Cardiac muscle cell (in vitro differentiated cells and primary cell): ENCODE measurements at regions not wholly inside any gene's neighbourhood (a gene's known extent, or its start where the extent isn't known, plus 50 kb on each side); places are given as distances from the start of the nearest gene placed in this dataset.
A peak's percentile ranks its signal among the peaks of the same experiment; 100 is the strongest.
"Not testable (repeated sequence)": the region's sequence is repeated elsewhere in the genome, so short reads cannot be mapped to it uniquely, and the experiment has no call there.

Experiments
- DNase-seq, 2 donors: peaks; one replicate each; pipeline versions ENCODE4 v3.0.0 to v3.0.0-alpha.2; 2010 to 2017; ENCODE audit warnings: low read depth in 1 of 2, low spot score in 1 of 2
- H3K27ac ChIP-seq: fragments of 200-600 bp; sonication (generic); 2 replicates; pipeline ENCODE4 v1.5.1; 2016
- H3K27me3 ChIP-seq: fragments of 200-600 bp; sonication (generic); 2 replicates; pipeline ENCODE4 v1.6.0; 2016; ENCODE audit warnings: control low read depth
- H3K36me3 ChIP-seq: fragments of 200-600 bp; sonication (generic); 2 replicates; pipeline ENCODE4 v1.5.1; 2016; ENCODE audit warnings: control low read depth
- H3K4me1 ChIP-seq: fragments of 200-600 bp; sonication (generic); 2 replicates; pipeline ENCODE4 v1.8.1; 2017; ENCODE audit warnings: low read depth, mild to moderate bottlenecking, mixed run types
- H3K4me3 ChIP-seq: fragments of 200-600 bp; sonication (generic); 2 replicates; pipeline ENCODE4 v1.5.1; 2016; ENCODE audit warnings: mild to moderate bottlenecking
- H3K9me3 ChIP-seq: fragments of 200-600 bp; sonication (generic); 2 replicates; pipeline ENCODE4 v1.5.1; 2017; ENCODE audit warnings: low read depth, mild to moderate bottlenecking, control low read depth
- TF ChIP-seq, protein P1 (sequence below): IDR thresholded peaks from 2 replicates; pipeline ENCODE4 v1.5.1; 2012; ENCODE audit warnings: low read depth, mild to moderate bottlenecking, low read length

DNA sequence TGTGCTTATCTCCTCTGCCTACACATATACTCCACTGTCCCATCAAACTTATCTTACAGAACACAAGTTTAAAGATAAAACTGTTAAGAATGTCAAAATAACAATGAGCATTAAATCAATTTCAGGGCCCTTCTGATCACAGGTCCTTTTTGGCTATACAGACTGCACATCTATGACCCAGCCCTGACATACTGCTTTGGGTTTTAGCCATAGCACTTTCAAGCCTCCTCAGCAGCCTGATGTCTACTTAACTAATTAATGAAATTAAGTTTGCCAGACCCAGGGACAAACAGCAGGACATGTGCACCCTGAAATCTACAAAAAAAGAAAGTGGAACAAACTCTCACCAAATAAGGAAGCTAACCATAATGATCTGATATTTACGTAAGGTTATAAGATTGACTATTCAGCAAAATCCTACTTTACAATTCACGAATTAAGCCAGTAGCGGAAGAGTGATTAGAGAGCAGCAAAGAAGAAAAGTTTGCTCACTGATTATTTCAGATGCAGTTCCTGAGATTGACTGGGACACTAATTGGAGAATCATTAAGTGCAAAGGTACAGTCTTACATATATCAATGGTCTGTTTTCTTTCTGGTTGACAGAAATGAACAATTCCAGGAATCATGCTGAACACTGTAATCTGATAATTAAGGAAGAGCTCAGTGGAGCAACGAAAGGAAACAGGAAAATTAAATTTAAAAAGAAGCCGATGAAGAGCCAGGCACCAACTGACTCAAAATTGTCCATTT is 669.3 kb upstream of the LRRN3 start:
- DNase-seq: no peak
- H3K36me3 ChIP-seq: no peaks in the 10 kb centered on the region
- no peak overlapping the region for H3K4me3 ChIP-seq
- no peak overlapping the region for H3K27ac ChIP-seq
- H3K9me3 ChIP-seq: no peaks in the 10 kb centered on the region
- TF ChIP-seq, protein P1, sequence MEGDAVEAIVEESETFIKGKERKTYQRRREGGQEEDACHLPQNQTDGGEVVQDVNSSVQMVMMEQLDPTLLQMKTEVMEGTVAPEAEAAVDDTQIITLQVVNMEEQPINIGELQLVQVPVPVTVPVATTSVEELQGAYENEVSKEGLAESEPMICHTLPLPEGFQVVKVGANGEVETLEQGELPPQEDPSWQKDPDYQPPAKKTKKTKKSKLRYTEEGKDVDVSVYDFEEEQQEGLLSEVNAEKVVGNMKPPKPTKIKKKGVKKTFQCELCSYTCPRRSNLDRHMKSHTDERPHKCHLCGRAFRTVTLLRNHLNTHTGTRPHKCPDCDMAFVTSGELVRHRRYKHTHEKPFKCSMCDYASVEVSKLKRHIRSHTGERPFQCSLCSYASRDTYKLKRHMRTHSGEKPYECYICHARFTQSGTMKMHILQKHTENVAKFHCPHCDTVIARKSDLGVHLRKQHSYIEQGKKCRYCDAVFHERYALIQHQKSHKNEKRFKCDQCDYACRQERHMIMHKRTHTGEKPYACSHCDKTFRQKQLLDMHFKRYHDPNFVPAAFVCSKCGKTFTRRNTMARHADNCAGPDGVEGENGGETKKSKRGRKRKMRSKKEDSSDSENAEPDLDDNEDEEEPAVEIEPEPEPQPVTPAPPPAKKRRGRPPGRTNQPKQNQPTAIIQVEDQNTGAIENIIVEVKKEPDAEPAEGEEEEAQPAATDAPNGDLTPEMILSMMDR: no peak
- H3K4me1 ChIP-seq: peaks cover 26% of the 10 kb centered on the region
- H3K27me3 ChIP-seq: no peaks in the 10 kb centered on the region

DNA sequence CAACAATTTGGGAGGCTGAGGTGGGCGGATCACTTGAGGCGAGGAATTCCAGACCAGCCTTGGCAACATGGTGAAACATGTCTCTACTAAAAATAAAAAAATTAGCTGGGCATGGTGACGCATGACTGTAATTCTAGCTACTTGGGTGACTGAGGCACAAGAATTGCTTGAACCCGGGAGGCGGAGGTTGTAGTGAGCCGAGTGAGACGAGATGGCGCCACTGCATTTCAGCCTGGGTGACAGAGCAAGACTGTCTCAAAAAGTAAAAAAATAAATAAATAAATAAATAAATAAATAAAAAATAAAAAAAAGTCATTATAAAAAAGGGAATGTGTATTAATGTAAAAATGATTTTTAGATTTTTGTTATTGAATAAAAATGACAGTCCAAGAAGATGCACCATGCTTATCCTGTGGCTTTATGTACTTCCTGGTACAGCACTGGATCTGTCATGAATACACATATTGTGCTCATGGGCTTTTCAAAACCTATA is 658.8 kb upstream of the LRRN3 start:
- no peak overlapping the region for H3K4me3 ChIP-seq
- no peak for DNase-seq
- no peaks in the 10 kb centered on the region for H3K9me3 ChIP-seq
- H3K27me3 ChIP-seq: no peaks in the 10 kb centered on the region
- H3K4me1 ChIP-seq: no peaks in the 10 kb centered on the region
- no peaks in the 10 kb centered on the region for H3K36me3 ChIP-seq
- TF ChIP-seq, protein P1: no peak
- no peak overlapping the region for H3K27ac ChIP-seq

DNA sequence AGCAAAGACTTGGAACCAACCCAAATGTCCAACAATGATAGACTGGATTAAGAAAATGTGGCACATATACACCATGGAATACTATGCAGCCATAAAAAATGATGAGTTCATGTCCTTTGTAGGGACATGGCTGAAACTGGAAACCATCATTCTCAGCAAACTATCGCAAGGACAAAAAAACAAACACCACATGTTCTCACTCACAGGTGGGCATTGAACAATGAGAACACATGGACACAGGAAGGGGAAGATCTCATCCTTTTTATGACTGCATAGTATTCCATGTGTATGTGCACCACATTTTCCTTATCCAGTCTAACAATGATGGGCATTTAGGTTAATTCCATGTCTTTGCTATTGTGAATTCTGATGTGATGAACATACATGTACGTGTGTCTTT is 652.0 kb upstream of the LRRN3 start:
- not testable (repeated sequence) for H3K4me3 ChIP-seq, H3K9me3 ChIP-seq, H3K27me3 ChIP-seq, DNase-seq, H3K36me3 ChIP-seq, H3K4me1 ChIP-seq, H3K27ac ChIP-seq

DNA sequence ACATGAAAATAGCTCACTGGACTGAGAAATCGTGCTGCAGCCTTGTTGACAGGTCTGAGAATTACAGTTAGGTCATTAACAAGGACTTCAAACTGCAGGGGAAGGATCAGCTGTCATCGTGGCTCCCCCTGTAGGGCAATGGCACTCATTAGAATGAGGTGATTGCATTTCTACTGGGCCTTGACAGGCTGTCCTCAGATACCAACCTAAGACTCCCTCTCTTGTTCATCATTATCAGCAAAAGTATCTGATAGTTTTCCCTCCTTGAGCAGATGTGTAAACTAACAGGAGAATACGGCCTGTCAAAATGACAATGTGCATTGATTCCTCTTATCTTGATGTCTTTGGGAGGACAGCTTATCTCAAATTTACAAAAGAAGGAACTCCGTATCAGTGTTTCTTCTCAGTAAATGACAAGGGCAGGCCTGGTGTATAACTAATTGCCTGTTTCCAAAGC is 648.5 kb upstream of the LRRN3 start:
- no peaks in the 10 kb centered on the region for H3K9me3 ChIP-seq
- no peaks in the 10 kb centered on the region for H3K27me3 ChIP-seq
- TF ChIP-seq, protein P1: no peak
- no peak overlapping the region for H3K4me3 ChIP-seq
- H3K27ac ChIP-seq: peak overlapping the region; percentile 71
- DNase-seq: peak in 1 of 2 donors; percentile 89
- no peaks in the 10 kb centered on the region for H3K36me3 ChIP-seq
- H3K4me1 ChIP-seq: peaks cover 14% of the 10 kb centered on the region

DNA sequence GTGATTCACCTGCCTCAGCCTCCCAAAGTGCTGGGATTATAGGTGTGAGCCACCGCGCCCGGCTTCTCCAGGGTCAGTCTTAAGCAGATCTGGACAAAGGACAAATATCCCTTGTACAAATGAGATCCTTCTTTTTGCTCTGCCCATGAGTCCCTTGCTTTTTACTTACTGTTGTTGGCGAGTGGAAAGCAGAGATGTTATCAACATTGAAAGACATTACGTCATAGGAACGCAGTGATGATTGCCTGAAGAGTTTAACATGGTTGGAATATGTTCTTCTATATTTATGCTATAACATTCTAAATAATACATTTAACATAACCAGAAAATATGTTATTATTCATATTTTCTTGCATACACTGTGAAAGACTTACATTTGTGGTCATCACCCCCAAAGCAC is 644.3 kb upstream of the LRRN3 start:
- TF ChIP-seq, protein P1: no peak
- no peaks in the 10 kb centered on the region for H3K36me3 ChIP-seq
- H3K4me3 ChIP-seq: no peak overlapping the region
- peaks cover 14% of the 10 kb centered on the region for H3K4me1 ChIP-seq
- no peaks in the 10 kb centered on the region for H3K9me3 ChIP-seq
- no peak for DNase-seq
- no peak overlapping the region for H3K27ac ChIP-seq
- H3K27me3 ChIP-seq: no peaks in the 10 kb centered on the region

DNA sequence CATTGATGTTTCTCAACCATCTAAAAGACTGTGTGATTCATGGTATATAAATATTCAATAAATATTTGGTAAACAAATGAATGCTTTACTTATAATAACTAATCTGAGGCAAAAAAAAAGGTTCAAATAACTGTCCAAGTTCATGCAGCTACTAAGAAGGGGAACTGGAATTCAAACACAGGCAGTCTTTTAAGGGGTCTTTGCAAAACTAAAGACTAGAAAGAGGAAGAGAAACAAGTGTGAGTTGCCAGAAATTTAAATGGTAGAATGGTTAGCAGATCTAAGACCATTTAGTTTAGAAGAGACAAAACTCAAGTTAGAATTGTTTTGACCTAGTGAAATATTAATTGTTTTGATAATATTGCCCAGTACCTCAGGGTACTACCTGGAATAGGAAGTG is 642.0 kb upstream of the LRRN3 start:
- TF ChIP-seq, protein P1: no peak
- Histone ChIP-seq H3K36me3 (no peaks in the 10 kb centered on the region), H3K4me1 (peaks cover 7% of the 10 kb centered on the region), H3K27ac (no peak overlapping the region), H3K9me3 (no peaks in the 10 kb centered on the region), H3K27me3 (no peaks in the 10 kb centered on the region), H3K4me3 (no peak overlapping the region)
- no peak for DNase-seq
